OCI-LY3 (cell line): ENCODE measurements at regions not wholly inside any gene's neighbourhood (a gene's known extent, or its start where the extent isn't known, plus 50 kb on each side); places are given as distances from the start of the nearest gene placed in this dataset.

Source experiments
- EZH2phosphoT487 ChIP-seq: fragments of 200-600 bp; shearing (Covaris generic); IDR thresholded peaks from 2 replicates; pipeline ENCODE4 v1.6.1; 2018; ENCODE audit warnings: antibody characterized with exemption, mixed run types, low read depth
- TF ChIP-seq, protein P1 (sequence below): fragments of 200-600, 300-600 bp; sonication (generic); IDR thresholded peaks from 2 replicates; pipeline ENCODE4 v1.5.1; 2014; ENCODE audit warnings: antibody characterized with exemption, low read length, low read depth

DNA sequence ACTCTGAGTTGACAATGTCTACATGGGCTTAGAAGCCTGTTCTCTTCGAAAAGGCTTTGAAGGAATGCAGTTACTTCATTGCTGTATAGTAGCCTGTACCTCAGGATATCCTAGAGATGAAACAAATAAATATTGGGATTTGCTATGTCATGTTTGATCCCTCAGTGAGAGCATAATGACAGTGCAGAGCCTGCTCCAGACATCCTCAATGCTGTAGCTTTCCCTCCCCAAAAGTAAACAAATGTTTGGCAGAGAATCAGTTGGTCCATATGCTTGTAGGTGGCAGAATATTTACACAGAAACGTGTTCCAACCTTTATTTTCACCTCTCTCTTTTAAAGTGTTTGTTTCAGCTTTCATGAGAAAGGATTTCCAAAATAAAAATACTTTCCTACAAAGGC, 515.3 kb upstream of the SGCG start:
- TF ChIP-seq, protein P1, sequence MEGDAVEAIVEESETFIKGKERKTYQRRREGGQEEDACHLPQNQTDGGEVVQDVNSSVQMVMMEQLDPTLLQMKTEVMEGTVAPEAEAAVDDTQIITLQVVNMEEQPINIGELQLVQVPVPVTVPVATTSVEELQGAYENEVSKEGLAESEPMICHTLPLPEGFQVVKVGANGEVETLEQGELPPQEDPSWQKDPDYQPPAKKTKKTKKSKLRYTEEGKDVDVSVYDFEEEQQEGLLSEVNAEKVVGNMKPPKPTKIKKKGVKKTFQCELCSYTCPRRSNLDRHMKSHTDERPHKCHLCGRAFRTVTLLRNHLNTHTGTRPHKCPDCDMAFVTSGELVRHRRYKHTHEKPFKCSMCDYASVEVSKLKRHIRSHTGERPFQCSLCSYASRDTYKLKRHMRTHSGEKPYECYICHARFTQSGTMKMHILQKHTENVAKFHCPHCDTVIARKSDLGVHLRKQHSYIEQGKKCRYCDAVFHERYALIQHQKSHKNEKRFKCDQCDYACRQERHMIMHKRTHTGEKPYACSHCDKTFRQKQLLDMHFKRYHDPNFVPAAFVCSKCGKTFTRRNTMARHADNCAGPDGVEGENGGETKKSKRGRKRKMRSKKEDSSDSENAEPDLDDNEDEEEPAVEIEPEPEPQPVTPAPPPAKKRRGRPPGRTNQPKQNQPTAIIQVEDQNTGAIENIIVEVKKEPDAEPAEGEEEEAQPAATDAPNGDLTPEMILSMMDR: no peak
- no peak for TF ChIP-seq EZH2phosphoT487
